Vagina (tissue), 2 donors: ENCODE measurements at regions not wholly inside any gene's neighbourhood (a gene's known extent, or its start where the extent isn't known, plus 50 kb on each side); places are given as distances from the start of the nearest gene placed in this dataset.

Source experiments
- DNase-seq, 2 donors: peaks; one replicate each; pipeline ENCODE4 v3.0.0-alpha.2; 2017; ENCODE audit errors: extremely low spot score in 2 of 2
- H3K27ac ChIP-seq: fragments of 200-600 bp; sonication (generic); one replicate; pipeline ENCODE4 v1.5.1; 2019
- H3K27me3 ChIP-seq: fragments of 200-600 bp; sonication (generic); one replicate; pipeline ENCODE4 v1.5.1; 2019
- H3K36me3 ChIP-seq, 2 donors: fragments of 200-600 bp; sonication (generic); one replicate each; pipeline ENCODE4 v1.5.1; 2017 to 2019
- H3K4me1 ChIP-seq: fragments of 200-600 bp; sonication (generic); one replicate; pipeline ENCODE4 v1.5.1; 2019
- H3K4me3 ChIP-seq, 2 donors: fragments of 200-600 bp; sonication (generic); 1 replicate in 1 of 2; 2 replicates in 1 of 2; pipeline ENCODE4 v1.5.1; 2016 to 2019
- H3K9me3 ChIP-seq: fragments of 200-600 bp; sonication (generic); one replicate; pipeline ENCODE4 v1.5.1; 2019
- POLR2A ChIP-seq, 2 donors: fragments of 450-650 bp; IDR thresholded peaks; one replicate each; pipeline ENCODE4 v1.6.1; 2017; ENCODE audit warnings: antibody characterized with exemption in 2 of 2, mild to moderate bottlenecking in 2 of 2, moderate library complexity in 2 of 2
- POLR2AphosphoS5 ChIP-seq, 2 donors: sonication (generic); formaldehyde crosslinking; IDR thresholded peaks; one replicate each; pipeline ENCODE4 v1.9.0; 2017; ENCODE audit warnings: antibody characterized with exemption in 2 of 2, mild to moderate bottlenecking in 2 of 2, low read depth in 1 of 2; ENCODE audit not compliant: insufficient read depth in 1 of 2
- intact Hi-C: fragments of 100-400 bp; cut with DNase I; formaldehyde crosslinking; loops from one replicate; pipeline ENCODE4 v1.15.1; 2023
- TF ChIP-seq, protein P1 (sequence below), 3 experiments: fragments of 450-650 bp in 2 of 3; fragments of 200-600 bp in 1 of 3; sonication (generic) in 1 of 3; IDR thresholded peaks; one replicate each; pipeline ENCODE4 v1.5.1; 2017 to 2019; ENCODE audit warnings: antibody characterized with exemption in 3 of 3, mild to moderate bottlenecking in 2 of 3, moderate library complexity in 2 of 3

DNA sequence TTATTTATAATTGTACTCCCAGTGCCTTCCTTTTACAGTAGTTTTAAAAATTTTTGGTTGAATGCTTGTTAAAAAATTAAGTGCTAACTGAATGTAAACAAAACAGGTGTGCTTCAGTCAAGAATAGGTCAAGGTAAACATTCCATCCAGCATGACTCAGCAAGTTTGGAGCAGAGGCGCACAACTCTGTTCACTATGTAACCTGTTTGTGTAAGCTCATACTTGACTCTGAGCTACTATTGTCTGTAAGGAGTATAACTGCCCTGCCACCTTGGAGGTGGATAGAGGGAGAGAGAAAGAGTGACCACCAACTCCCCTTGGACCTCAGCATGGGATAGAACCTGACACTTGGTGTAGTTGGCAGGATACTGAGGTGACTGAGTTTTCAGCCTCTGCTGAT, 207.4 kb upstream of the SYT4 start:
- no peaks in the 10 kb centered on the region for H3K36me3 ChIP-seq
- H3K27me3 ChIP-seq, result no peaks in the 10 kb centered on the region
- intact Hi-C loops, result no loop called here
- DNase-seq, result no peak
- no peak overlapping the region for H3K27ac ChIP-seq
- H3K9me3 ChIP-seq, result no peaks in the 10 kb centered on the region
- H3K4me3 ChIP-seq, result no peak overlapping the region
- TF ChIP-seq POLR2AphosphoS5 (IDR thresholded peaks at IDR 0.05; ENCODE audit: insufficient read depth in 1 of 2, low read depth in 1 of 2), result no peak
- no peak for TF ChIP-seq POLR2A (IDR thresholded peaks at IDR 0.05)
- TF ChIP-seq, protein P1, sequence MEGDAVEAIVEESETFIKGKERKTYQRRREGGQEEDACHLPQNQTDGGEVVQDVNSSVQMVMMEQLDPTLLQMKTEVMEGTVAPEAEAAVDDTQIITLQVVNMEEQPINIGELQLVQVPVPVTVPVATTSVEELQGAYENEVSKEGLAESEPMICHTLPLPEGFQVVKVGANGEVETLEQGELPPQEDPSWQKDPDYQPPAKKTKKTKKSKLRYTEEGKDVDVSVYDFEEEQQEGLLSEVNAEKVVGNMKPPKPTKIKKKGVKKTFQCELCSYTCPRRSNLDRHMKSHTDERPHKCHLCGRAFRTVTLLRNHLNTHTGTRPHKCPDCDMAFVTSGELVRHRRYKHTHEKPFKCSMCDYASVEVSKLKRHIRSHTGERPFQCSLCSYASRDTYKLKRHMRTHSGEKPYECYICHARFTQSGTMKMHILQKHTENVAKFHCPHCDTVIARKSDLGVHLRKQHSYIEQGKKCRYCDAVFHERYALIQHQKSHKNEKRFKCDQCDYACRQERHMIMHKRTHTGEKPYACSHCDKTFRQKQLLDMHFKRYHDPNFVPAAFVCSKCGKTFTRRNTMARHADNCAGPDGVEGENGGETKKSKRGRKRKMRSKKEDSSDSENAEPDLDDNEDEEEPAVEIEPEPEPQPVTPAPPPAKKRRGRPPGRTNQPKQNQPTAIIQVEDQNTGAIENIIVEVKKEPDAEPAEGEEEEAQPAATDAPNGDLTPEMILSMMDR (IDR thresholded peaks at IDR 0.05), result no peak
- no peaks in the 10 kb centered on the region for H3K4me1 ChIP-seq

DNA sequence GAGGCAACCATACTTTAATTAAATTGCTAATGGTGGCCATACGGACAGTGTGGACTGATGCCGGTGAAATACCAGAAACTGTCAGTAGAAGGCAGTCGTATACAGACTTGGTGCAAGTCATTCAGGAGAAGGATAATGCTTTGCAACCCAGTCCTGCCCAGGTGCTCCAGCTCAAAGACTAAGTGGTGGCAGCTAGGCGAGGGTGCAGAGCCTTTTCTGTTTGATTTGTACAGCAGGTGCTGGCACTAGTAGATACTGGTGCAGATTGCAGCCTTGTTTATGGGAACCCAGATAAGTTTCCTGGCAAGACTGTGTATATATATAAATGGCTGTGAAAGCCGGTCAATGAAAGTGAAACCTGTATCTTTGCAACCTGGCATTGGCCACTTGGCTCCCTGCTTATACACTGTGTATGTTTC, 208.3 kb upstream of the SYT4 start:
- intact Hi-C loops, result no loop called here
- H3K27ac ChIP-seq, result no peak overlapping the region
- H3K9me3 ChIP-seq, result no peaks in the 10 kb centered on the region
- TF ChIP-seq, protein P1 (IDR thresholded peaks at IDR 0.05), result no peak
- TF ChIP-seq POLR2A (IDR thresholded peaks at IDR 0.05) (no peak), POLR2AphosphoS5 (IDR thresholded peaks at IDR 0.05; ENCODE audit: insufficient read depth in 1 of 2, low read depth in 1 of 2) (no peak)
- no peaks in the 10 kb centered on the region for H3K27me3 ChIP-seq
- H3K4me1 ChIP-seq, result no peaks in the 10 kb centered on the region
- no peaks in the 10 kb centered on the region for H3K36me3 ChIP-seq
- no peak overlapping the region for H3K4me3 ChIP-seq
- no peak for DNase-seq

DNA sequence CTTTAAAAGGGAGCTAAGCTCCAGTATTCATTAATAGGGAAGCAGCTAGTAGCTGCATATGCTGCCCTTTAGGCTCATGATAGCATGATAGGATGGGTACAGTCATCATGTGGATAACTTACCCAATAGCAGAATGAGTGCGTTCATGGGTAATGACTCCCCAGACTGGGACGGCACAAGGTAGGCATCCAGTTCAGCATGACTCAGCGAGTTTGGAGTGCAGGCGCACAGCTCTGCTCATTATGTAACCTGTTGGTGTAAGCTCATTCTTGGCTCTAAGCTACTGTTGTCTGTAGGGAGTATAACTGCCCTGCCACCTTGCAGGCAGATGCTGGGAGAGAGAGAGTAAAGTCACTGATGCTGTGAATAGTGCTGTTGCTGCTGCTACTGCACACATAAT, 209.2 kb upstream of the SYT4 start:
- no peaks in the 10 kb centered on the region for H3K4me1 ChIP-seq
- no peak overlapping the region for H3K27ac ChIP-seq
- no peaks in the 10 kb centered on the region for H3K27me3 ChIP-seq
- TF ChIP-seq, protein P1 (IDR thresholded peaks at IDR 0.05), result no peak
- TF ChIP-seq POLR2AphosphoS5 (IDR thresholded peaks at IDR 0.05; ENCODE audit: insufficient read depth in 1 of 2, low read depth in 1 of 2) (no peak), POLR2A (IDR thresholded peaks at IDR 0.05) (no peak)
- no peak for DNase-seq
- H3K4me3 ChIP-seq, result no peak overlapping the region
- H3K9me3 ChIP-seq, result no peaks in the 10 kb centered on the region
- intact Hi-C loops, result no loop called here
- no peaks in the 10 kb centered on the region for H3K36me3 ChIP-seq

DNA sequence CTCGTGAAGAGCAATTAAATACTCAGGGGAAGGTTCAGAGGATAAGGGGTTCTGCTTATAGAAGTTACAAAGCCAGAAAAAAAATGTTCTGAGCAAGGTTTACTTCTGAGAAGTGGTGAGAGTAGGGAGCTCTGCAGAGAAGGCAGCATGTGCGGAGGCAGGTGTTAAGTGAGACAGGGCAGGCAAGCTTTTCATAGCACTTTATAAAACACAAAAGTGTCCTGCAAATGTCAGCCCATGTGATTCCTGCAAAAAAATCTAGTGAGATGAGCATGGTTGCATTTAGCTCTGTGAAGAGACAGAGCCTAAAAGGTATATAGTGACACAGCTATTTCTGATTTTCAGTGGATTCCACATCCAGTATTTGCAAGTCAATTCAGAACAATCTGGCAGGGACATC, 223.8 kb upstream of the SYT4 start:
- H3K4me3 ChIP-seq, result no peak overlapping the region
- DNase-seq, result no peak
- H3K4me1 ChIP-seq, result no peaks in the 10 kb centered on the region
- TF ChIP-seq POLR2AphosphoS5 (IDR thresholded peaks at IDR 0.05; ENCODE audit: insufficient read depth in 1 of 2, low read depth in 1 of 2), result no peak
- TF ChIP-seq POLR2A (IDR thresholded peaks at IDR 0.05), result no peak
- TF ChIP-seq, protein P1 (IDR thresholded peaks at IDR 0.05), result no peak
- H3K9me3 ChIP-seq, result no peaks in the 10 kb centered on the region
- H3K36me3 ChIP-seq, result no peaks in the 10 kb centered on the region
- intact Hi-C loops, result no loop called here
- no peaks in the 10 kb centered on the region for H3K27me3 ChIP-seq
- no peak overlapping the region for H3K27ac ChIP-seq

DNA sequence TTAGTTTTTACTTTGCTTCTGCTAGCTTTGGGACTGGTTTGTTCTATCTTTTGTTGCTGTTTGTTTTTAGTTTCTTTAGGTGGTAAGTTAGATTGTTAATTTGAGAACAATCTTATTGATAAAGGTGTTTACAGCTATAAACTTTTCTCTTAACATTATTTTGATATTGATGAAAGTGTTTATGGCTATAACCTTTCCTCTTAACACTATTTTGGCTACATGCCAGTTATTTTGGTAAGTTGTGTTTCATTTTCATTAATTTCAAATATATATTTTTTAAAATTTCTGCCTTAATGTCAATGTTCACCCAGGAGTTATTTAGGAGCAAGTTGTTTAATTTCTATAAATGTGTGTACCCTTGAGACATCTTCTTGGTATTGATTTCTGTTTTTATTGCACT, 229.6 kb upstream of the SYT4 start:
- Histone ChIP-seq H3K27me3 (no peaks in the 10 kb centered on the region), H3K4me3 (no peak overlapping the region), H3K4me1 (no peaks in the 10 kb centered on the region), H3K36me3 (no peaks in the 10 kb centered on the region), H3K9me3 (no peaks in the 10 kb centered on the region), H3K27ac (no peak overlapping the region)
- no peak for TF ChIP-seq POLR2AphosphoS5 (IDR thresholded peaks at IDR 0.05; ENCODE audit: insufficient read depth in 1 of 2, low read depth in 1 of 2)
- TF ChIP-seq, protein P1 (IDR thresholded peaks at IDR 0.05), result no peak
- no peak for TF ChIP-seq POLR2A (IDR thresholded peaks at IDR 0.05)
- intact Hi-C loops, result no loop called here
- no peak for DNase-seq
